ENCODE measurements at regions not wholly inside any gene's neighbourhood (a gene's known extent, or its start where the extent isn't known, plus 50 kb on each side); places are given as distances from the start of the nearest gene placed in this dataset.

GRCh38 chr1:229046251-229046853 lies 224.6 kb upstream of the RAB4A start:
- H3K27ac ChIP-seq = no peak overlapping the region
- no peak for TF ChIP-seq CTCF (conservative IDR thresholded peaks at IDR 0.05)

DNA sequence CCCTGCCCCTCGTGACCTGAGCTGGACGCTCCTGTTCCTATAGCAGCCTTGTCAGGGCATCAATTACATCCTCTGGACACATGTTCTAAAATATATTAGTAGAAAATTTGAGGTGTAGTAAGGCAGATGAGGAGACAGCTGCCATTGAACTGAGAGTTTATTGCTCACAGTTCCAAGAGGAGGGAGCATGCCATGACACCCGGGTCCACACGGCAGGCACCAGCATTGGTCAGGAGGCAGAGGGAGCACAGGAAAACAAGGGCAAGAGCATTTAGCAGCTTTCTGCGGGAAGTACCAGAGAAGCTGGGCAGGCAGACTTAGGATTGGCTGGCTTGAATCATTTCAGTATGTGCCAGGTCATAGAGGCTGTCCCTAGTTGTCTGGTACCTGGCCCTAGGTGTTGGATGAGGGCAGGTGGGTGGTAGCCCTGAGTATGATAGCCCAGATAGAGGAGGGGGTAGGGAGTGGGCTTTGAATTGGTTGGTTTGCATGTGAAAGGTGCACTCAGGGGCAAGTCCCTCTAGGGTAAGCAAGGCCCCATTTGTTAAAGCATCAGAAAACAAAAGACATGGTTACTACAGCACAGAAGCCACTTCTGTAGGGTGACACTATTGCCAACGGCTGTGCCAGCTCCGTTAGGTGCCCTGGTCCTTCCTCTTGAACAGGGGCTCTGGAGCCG lies 223.6 kb upstream of the RAB4A start:
- no peak for TF ChIP-seq CTCF (conservative IDR thresholded peaks at IDR 0.05)

GRCh38 chr1:229047840-229048620 lies 222.9 kb upstream of the RAB4A start:
- TF ChIP-seq CTCF (conservative IDR thresholded peaks at IDR 0.05) = no peak
- H3K27ac ChIP-seq = no peak overlapping the region

More for the DNA sequence above, 223.6 kb upstream of the RAB4A start:
- H3K27ac ChIP-seq = no peak overlapping the region

- H3K27ac ChIP-seq = no peak overlapping the region
- TF ChIP-seq CTCF (conservative IDR thresholded peaks at IDR 0.05) = no peak
These were observed 222.0 kb upstream of the RAB4A start for GRCh38 chr1:229048896-229049295.

DNA sequence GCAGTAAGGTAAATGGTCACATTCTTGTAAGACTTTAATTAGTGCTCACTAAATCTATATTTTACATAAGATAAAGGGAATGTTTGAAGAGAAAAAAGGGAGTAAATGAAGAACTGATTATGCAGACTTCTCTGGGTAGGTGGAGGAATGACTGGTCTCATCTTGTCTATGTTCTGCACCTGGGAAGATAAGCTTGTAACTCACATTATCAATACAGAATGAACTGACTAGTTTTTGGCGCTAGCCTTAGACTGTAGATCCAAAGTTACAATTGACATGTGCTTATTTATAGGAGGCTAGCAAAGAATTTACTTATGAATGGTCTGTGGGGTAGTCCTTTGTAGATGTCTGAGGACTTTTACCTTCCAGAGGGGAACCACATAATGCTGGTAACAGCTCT lies 214.9 kb upstream of the RAB4A start:
- 0 out of 2 replicates have a peak overlapping the region, but pooled peaks have one; percentile 98 for H3K27ac ChIP-seq
- TF ChIP-seq CTCF (conservative IDR thresholded peaks at IDR 0.05) = no peak

DNA sequence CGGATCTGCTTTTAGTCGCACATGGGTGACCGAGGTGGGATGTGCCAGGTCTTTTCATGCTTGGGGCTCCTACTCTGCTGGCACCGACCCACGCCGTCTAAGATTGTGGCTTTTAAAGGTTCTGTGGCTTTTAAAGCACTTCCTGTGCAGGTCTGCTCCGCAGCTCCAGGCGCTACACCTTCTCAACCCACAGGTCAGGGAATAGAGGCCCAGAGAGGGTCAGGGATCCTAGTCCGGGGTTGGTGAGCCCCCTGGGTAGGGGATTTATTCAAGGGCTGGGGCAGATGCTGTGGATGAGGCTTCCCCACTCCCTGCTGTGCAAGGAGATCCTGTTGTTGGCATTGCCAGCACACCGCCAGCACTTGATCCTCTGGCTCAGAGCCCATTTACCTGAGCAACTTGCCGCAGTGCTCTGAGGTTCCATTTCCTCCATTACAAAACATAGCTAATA lies 212.8 kb upstream of the RAB4A start:
- H3K27ac ChIP-seq = peak overlapping the region; percentile 98
- TF ChIP-seq CTCF (conservative IDR thresholded peaks at IDR 0.05) = no peak

DNA sequence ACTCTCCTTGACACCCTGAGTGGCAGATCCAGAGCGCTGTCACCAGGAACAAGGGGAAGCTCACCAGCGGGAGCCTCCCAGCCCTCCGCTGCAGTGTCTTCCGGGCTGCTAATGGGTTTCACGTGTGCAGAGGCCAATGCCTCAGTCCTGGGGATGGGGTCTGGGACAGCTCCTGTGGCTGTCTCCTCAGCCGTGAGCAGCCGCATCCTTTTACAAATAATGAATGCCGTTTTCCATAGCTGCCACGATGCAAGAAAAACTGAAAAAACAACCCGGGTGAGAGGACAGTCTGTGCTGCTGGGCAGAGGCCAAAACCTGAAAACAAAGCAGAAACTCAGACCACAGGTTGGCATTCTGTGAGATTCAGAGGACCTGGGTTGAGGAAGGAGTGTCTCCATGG lies 212.2 kb upstream of the RAB4A start:
- H3K27ac ChIP-seq = peak overlapping the region; percentile 98

More for the DNA sequence above, 212.2 kb upstream of the RAB4A start:
- no peak for TF ChIP-seq CTCF (conservative IDR thresholded peaks at IDR 0.05)
